WTC11 (cell line): ENCODE measurements at regions not wholly inside any gene's neighbourhood (a gene's known extent, or its start where the extent isn't known, plus 50 kb on each side); places are given as distances from the start of the nearest gene placed in this dataset.
"Not testable (repeated sequence)": the region's sequence is repeated elsewhere in the genome, so short reads cannot be mapped to it uniquely, and the experiment has no call there.

Experiments used
- ATF3 ChIP-seq: sonication (generic); formaldehyde crosslinking; conservative IDR thresholded peaks from 2 replicates; pipeline ENCODE4 v1.8.1; 2022; ENCODE audit warnings: mild to moderate bottlenecking, missing genetic modification reagents
- CREB1 ChIP-seq: sonication (generic); formaldehyde crosslinking; IDR thresholded peaks from 2 replicates; pipeline ENCODE4 v1.8.0; 2023; ENCODE audit warnings: mild to moderate bottlenecking, missing genetic modification reagents
- CREM ChIP-seq: sonication (generic); formaldehyde crosslinking; IDR thresholded peaks from 2 replicates; pipeline ENCODE4 v1.8.1; 2022; ENCODE audit warnings: mild to moderate bottlenecking, missing genetic modification reagents, moderate library complexity
- IRF2 ChIP-seq: sonication (generic); formaldehyde crosslinking; IDR thresholded peaks from 2 replicates; pipeline ENCODE4 v1.8.0; 2022; ENCODE audit warnings: low read depth, missing genetic modification reagents, borderline replicate concordance
- JUN ChIP-seq: sonication (generic); formaldehyde crosslinking; IDR thresholded peaks from 2 replicates; pipeline ENCODE4 v1.8.0; 2023; ENCODE audit warnings: mild to moderate bottlenecking, missing genetic modification reagents
- MAX ChIP-seq: sonication (generic); formaldehyde crosslinking; IDR thresholded peaks from 2 replicates; pipeline ENCODE4 v1.8.0; 2022; ENCODE audit warnings: mild to moderate bottlenecking, missing genetic modification reagents
- PRRX2 ChIP-seq: fragments of 250-450 bp; sonication (Bioruptor Pico); IDR thresholded peaks from 2 replicates; pipeline ENCODE4 v1.8.0; 2021; ENCODE audit warnings: mild to moderate bottlenecking
- SP1 ChIP-seq: sonication (generic); formaldehyde crosslinking; conservative IDR thresholded peaks from 2 replicates; pipeline ENCODE4 v1.8.1; 2022; ENCODE audit warnings: missing genetic modification reagents
- TP53 ChIP-seq: sonication (generic); formaldehyde crosslinking; IDR thresholded peaks from 2 replicates; pipeline ENCODE4 v1.8.1; 2023; ENCODE audit warnings: mild to moderate bottlenecking, missing genetic modification reagents
- ZBTB43 ChIP-seq: sonication (generic); formaldehyde crosslinking; IDR thresholded peaks from 2 replicates; pipeline ENCODE4 v1.8.1; 2023; ENCODE audit warnings: mild to moderate bottlenecking, missing genetic modification reagents
- TF ChIP-seq, protein P1 (sequence below): fragments of 200-600 bp; IDR thresholded peaks from 2 replicates; pipeline ENCODE4 v1.8.0; 2022; ENCODE audit warnings: antibody characterized with exemption
- TF ChIP-seq, protein P2 (sequence below): sonication (generic); formaldehyde crosslinking; IDR thresholded peaks from 2 replicates; pipeline ENCODE4 v1.8.1; 2023; ENCODE audit warnings: mild to moderate bottlenecking, moderate library complexity, missing genetic modification reagents

DNA sequence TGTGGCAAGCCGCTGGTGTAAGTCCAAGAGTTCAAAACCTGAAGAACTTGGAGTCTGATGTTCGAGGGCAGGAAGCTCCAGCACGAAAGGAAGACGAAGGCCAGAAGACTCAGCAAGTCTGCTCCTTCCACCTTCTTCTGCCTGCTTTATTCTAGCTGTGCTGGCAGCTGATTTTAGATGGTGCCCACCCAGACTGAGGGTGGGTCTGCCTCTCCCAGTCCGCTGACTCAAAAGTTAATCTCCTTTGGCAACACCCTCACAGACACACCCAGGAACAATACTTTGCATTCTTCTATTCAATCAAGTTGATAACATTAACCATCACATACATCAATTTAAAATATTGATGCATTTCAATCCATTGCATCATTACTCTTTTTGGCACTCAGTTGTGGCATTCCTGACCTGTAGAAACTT is 373.1 kb downstream of the CDH10 start:
- TF ChIP-seq, protein P1, sequence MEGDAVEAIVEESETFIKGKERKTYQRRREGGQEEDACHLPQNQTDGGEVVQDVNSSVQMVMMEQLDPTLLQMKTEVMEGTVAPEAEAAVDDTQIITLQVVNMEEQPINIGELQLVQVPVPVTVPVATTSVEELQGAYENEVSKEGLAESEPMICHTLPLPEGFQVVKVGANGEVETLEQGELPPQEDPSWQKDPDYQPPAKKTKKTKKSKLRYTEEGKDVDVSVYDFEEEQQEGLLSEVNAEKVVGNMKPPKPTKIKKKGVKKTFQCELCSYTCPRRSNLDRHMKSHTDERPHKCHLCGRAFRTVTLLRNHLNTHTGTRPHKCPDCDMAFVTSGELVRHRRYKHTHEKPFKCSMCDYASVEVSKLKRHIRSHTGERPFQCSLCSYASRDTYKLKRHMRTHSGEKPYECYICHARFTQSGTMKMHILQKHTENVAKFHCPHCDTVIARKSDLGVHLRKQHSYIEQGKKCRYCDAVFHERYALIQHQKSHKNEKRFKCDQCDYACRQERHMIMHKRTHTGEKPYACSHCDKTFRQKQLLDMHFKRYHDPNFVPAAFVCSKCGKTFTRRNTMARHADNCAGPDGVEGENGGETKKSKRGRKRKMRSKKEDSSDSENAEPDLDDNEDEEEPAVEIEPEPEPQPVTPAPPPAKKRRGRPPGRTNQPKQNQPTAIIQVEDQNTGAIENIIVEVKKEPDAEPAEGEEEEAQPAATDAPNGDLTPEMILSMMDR, result not testable (repeated sequence)
- TF ChIP-seq TP53; CREM (CRISPR knock-in tag); PRRX2; ATF3; MAX (CRISPR knock-in tag); SP1 (CRISPR knock-in tag); CREB1 (CRISPR knock-in tag); ZBTB43 (CRISPR knock-in tag); IRF2; JUN: not testable (repeated sequence)
- TF ChIP-seq, protein P2, sequence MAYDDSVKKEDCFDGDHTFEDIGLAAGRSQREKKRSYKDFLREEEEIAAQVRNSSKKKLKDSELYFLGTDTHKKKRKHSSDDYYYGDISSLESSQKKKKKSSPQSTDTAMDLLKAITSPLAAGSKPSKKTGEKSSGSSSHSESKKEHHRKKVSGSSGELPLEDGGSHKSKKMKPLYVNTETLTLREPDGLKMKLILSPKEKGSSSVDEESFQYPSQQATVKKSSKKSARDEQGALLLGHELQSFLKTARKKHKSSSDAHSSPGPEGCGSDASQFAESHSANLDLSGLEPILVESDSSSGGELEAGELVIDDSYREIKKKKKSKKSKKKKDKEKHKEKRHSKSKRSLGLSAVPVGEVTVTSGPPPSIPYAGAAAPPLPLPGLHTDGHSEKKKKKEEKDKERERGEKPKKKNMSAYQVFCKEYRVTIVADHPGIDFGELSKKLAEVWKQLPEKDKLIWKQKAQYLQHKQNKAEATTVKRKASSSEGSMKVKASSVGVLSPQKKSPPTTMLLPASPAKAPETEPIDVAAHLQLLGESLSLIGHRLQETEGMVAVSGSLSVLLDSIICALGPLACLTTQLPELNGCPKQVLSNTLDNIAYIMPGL (CRISPR knock-in tag), result not testable (repeated sequence)
